AG04450 (cell line): ENCODE measurements at regions not wholly inside any gene's neighbourhood (a gene's known extent, or its start where the extent isn't known, plus 50 kb on each side); places are given as distances from the start of the nearest gene placed in this dataset.
"Not testable (repeated sequence)": the region's sequence is repeated elsewhere in the genome, so short reads cannot be mapped to it uniquely, and the experiment has no call there.

Experiments used
- CTCF ChIA-PET: fragments of 300-600, 350-600 bp; formaldehyde crosslinking; extraction: SDS; loops from one replicate; lab custom pipeline; 2022; ENCODE audit warnings: antibody characterized with exemption, inconsistent platforms; lab: Charles Lee
- POLR2A ChIA-PET: fragments of 350-600 bp; formaldehyde crosslinking; extraction: SDS; loops from one replicate; lab custom pipeline; 2021; ENCODE audit warnings: antibody characterized with exemption, inconsistent platforms; lab: Yijun Ruan, JAX
- DNase-seq: peaks from one replicate; pipeline ENCODE4 v3.0.0-alpha.2; 2011; ENCODE audit warnings: low read depth, low spot score
- H3K27ac ChIP-seq: one replicate; pipeline ENCODE4 v1.5.1; 2012; ENCODE audit warnings: low read depth, low read length, control low read depth
- H3K27me3 ChIP-seq: one replicate; pipeline ENCODE4 v1.6.0; 2012; ENCODE audit warnings: low read length; ENCODE audit not compliant: control insufficient read depth, insufficient read depth
- H3K4me3 ChIP-seq: 2 replicates; pipeline ENCODE4 v1.5.1; 2011; ENCODE audit warnings: mild to moderate bottlenecking, low read depth, low read length, control low read depth
- H3K9me3 ChIP-seq: 2 replicates; pipeline ENCODE4 v1.5.1; 2012; ENCODE audit warnings: low read length; ENCODE audit not compliant: control insufficient read depth, insufficient read depth
- CTCF ChIP-seq: IDR thresholded peaks from 2 replicates; pipeline ENCODE4 v1.5.1; 2011; ENCODE audit warnings: low read depth, low read length, control low read depth, inconsistent platforms

GRCh38 chr1:109840011-109840629, 70.5 kb upstream of the CSF1 start:
- ChIA-PET CTCF (no interaction called here), POLR2A (no interaction called here)
- no peak for TF ChIP-seq CTCF
- Histone ChIP-seq H3K27me3 (no peaks in the 10 kb centered on the region), H3K9me3 (0 out of 2 replicates have a peak, but pooled peaks cover 2% of the 10 kb centered on the region), H3K27ac (no peak overlapping the region), H3K4me3 (no peak overlapping the region)
- no peak for DNase-seq

GRCh38 chr1:109839276-109839675, 71.4 kb upstream of the CSF1 start:
- DNase-seq, H3K27me3 ChIP-seq, POLR2A ChIA-PET, H3K27ac ChIP-seq, H3K4me3 ChIP-seq, H3K9me3 ChIP-seq, CTCF ChIA-PET: not testable (repeated sequence)

- ChIA-PET CTCF (no interaction called here), POLR2A (no interaction called here)
Measured at GRCh38 chr1:109838838-109839240, 71.8 kb upstream of the CSF1 start.

GRCh38 chr1:109837852-109838570, 72.6 kb upstream of the CSF1 start:
- no peak for DNase-seq
- ChIA-PET CTCF (interaction anchor here (0.6 kb wide), 1 partner anchor 1306 kb away, joined by 3 read pairs; no protein-coding TSS in a partner anchor), POLR2A (no interaction called here)
- no peak overlapping the region for H3K27ac ChIP-seq
- 0 out of 2 replicates have a peak, but pooled peaks cover 2% of the 10 kb centered on the region for H3K9me3 ChIP-seq
- no peak overlapping the region for H3K4me3 ChIP-seq
- no peak for TF ChIP-seq CTCF
- no peaks in the 10 kb centered on the region for H3K27me3 ChIP-seq

More at GRCh38 chr1:109838838-109839240, 71.8 kb upstream of the CSF1 start:
- Histone ChIP-seq H3K4me3 (no peak overlapping the region), H3K9me3 (0 out of 2 replicates have a peak, but pooled peaks cover 2% of the 10 kb centered on the region), H3K27ac (no peak overlapping the region), H3K27me3 (no peaks in the 10 kb centered on the region)
- DNase-seq, result no peak
- TF ChIP-seq CTCF, result 0 out of 2 replicates have a peak, but pooled peaks have one; percentile 11

GRCh38 chr1:109835645-109836044, 71.9 kb upstream of the EPS8L3 start:
- DNase-seq, H3K27ac ChIP-seq, H3K4me3 ChIP-seq, POLR2A ChIA-PET, H3K9me3 ChIP-seq, H3K27me3 ChIP-seq: not testable (repeated sequence)
- CTCF ChIA-PET, result interaction anchor here (0.5 kb wide), 1 partner anchor 193 kb away, joined by 4 read pairs; no protein-coding TSS in a partner anchor

GRCh38 chr1:109834951-109835350, 71.2 kb upstream of the EPS8L3 start:
- CTCF ChIA-PET, result interaction anchor here (0.6 kb wide), 1 partner anchor 678 kb away, joined by 7 read pairs; no protein-coding TSS in a partner anchor
- no peaks in the 10 kb centered on the region; the same call in 1 of the 2 replicates for H3K9me3 ChIP-seq
- DNase-seq, result no peak
- POLR2A ChIA-PET, result no interaction called here
- H3K27me3 ChIP-seq, result no peaks in the 10 kb centered on the region
- no peak overlapping the region for H3K27ac ChIP-seq
- TF ChIP-seq CTCF, result no peak
- no peak overlapping the region for H3K4me3 ChIP-seq
